Esophagus squamous epithelium (tissue), 5 donors: ENCODE measurements at regions not wholly inside any gene's neighbourhood (a gene's known extent, or its start where the extent isn't known, plus 50 kb on each side); places are given as distances from the start of the nearest gene placed in this dataset.

ENCODE experiments used
- DNase-seq: peaks from one replicate; lab custom pipeline; 2025; lab: John Stamatoyannopoulos, UW
- H3K27ac ChIP-seq, 4 donors: fragments of 200-600 bp; sonication (generic); one replicate each; pipeline ENCODE4 v1.5.1; 2016 to 2019; ENCODE audit warnings: mild to moderate bottlenecking in 1 of 4
- H3K27me3 ChIP-seq, 4 donors: fragments of 200-600 bp; sonication (generic); 1 replicate in 3 of 4; 2 replicates in 1 of 4; pipeline versions ENCODE4 v1.5.1 to v1.6.0; 2017 to 2021; ENCODE audit warnings: antibody characterized with exemption in 1 of 4
- H3K36me3 ChIP-seq, 3 donors: fragments of 200-600 bp; sonication (generic); one replicate each; pipeline ENCODE4 v1.5.1; 2016 to 2019
- H3K4me1 ChIP-seq, 3 donors: fragments of 200-600 bp; sonication (generic); one replicate each; pipeline ENCODE4 v1.5.1; 2017 to 2019
- H3K4me3 ChIP-seq, 4 donors: fragments of 200-600 bp; sonication (generic); 1 replicate in 3 of 4; 2 replicates in 1 of 4; pipeline ENCODE4 v1.5.1; 2016 to 2019; ENCODE audit warnings: mild to moderate bottlenecking in 2 of 4, moderate library complexity in 1 of 4
- H3K9me3 ChIP-seq, 3 donors: fragments of 200-600 bp; sonication (generic); one replicate each; pipeline ENCODE4 v1.5.1; 2016 to 2019
- POLR2A ChIP-seq, 4 donors: fragments of 450-650 bp; IDR thresholded peaks; one replicate each; pipeline ENCODE4 v1.6.1; 2017; ENCODE audit warnings: antibody characterized with exemption in 4 of 4, mild to moderate bottlenecking in 4 of 4, moderate library complexity in 3 of 4
- WGBS, 2 donors: methylation state at CpG; one replicate each; pipeline ENCODE4 v1.1.5; 2018; 5-methylcytosine and 5-hydroxymethylcytosine counted together
- intact Hi-C: fragments of 100-400 bp; cut with DNase I; formaldehyde crosslinking; loops from one replicate; pipeline ENCODE4 v1.15.0; 2022
- TF ChIP-seq, protein P1 (sequence below), 6 experiments: fragments of 450-650 bp in 4 of 6; fragments of 200-600 bp in 2 of 6; sonication (generic) in 2 of 6; IDR thresholded peaks; one replicate each; pipeline ENCODE4 v1.5.1; 2016 to 2019; ENCODE audit warnings: antibody characterized with exemption in 6 of 6, mild to moderate bottlenecking in 4 of 6, moderate library complexity in 4 of 6
- donor health status: DM: yes; HTN: yes; CAD: no.

DNA sequence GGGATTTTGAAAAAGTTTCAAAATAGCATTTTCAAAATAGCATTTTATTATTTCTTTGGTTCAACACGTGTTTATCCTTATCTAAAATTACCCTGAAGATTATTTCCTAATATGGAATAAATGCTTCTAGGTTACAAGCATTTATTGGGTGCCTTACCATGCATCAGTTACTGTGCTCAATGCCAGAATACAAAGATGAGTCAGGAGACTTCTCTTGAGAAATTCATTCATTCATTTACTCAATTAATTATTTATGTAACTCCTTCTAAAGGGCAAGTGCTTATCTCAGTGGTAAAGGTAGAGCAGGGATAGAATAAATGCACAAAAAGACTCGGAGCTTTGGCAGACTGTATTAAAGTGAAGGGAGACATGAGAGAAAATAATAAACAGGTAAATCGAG is 150.1 kb upstream of the PDE7B start:
- Histone ChIP-seq H3K27me3 (no peaks in the 10 kb centered on the region), H3K27ac (no peak overlapping the region), H3K36me3 (no peaks in the 10 kb centered on the region), H3K9me3 (no peaks in the 10 kb centered on the region), H3K4me3 (no peak overlapping the region), H3K4me1 (no peaks in the 10 kb centered on the region)
- TF ChIP-seq POLR2A (IDR thresholded peaks at IDR 0.05), result no peak
- TF ChIP-seq, protein P1, sequence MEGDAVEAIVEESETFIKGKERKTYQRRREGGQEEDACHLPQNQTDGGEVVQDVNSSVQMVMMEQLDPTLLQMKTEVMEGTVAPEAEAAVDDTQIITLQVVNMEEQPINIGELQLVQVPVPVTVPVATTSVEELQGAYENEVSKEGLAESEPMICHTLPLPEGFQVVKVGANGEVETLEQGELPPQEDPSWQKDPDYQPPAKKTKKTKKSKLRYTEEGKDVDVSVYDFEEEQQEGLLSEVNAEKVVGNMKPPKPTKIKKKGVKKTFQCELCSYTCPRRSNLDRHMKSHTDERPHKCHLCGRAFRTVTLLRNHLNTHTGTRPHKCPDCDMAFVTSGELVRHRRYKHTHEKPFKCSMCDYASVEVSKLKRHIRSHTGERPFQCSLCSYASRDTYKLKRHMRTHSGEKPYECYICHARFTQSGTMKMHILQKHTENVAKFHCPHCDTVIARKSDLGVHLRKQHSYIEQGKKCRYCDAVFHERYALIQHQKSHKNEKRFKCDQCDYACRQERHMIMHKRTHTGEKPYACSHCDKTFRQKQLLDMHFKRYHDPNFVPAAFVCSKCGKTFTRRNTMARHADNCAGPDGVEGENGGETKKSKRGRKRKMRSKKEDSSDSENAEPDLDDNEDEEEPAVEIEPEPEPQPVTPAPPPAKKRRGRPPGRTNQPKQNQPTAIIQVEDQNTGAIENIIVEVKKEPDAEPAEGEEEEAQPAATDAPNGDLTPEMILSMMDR (IDR thresholded peaks at IDR 0.05), result no peak
- no peak for DNase-seq
- intact Hi-C loops, result no loop called here
- WGBS, 2 donors, result 56 to 63% methylated on average over 3 of the region's 3 CpGs

DNA sequence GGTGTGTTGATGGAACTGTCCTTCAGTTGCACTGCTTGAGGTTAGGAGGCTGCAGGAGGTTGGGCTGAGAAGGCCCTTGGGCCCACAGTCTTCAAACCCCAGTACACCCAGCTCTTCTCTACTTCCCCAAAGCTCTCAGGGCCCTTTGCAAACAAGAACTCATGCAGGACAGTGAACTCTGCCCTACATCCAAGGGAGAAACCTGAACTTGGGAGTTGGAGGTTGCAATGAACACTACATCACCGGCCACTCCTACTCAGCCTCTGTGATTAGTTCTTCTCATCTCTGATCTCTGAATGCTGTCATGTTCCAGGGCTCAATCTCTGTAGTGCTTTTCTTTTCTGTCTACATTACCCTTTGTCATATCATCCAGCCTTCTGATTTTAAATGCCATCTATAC is 148.5 kb upstream of the PDE7B start:
- Histone ChIP-seq H3K27me3 (no peaks in the 10 kb centered on the region), H3K4me3 (no peak overlapping the region), H3K4me1 (no peaks in the 10 kb centered on the region), H3K27ac (no peak overlapping the region), H3K9me3 (no peaks in the 10 kb centered on the region), H3K36me3 (no peaks in the 10 kb centered on the region)
- TF ChIP-seq, protein P1 (IDR thresholded peaks at IDR 0.05), result no peak
- no peak for TF ChIP-seq POLR2A (IDR thresholded peaks at IDR 0.05)
- intact Hi-C loops, result no loop called here
- 86 to 93% methylated on average over 1 of the region's 1 CpG for WGBS, 2 donors
- no peak for DNase-seq

DNA sequence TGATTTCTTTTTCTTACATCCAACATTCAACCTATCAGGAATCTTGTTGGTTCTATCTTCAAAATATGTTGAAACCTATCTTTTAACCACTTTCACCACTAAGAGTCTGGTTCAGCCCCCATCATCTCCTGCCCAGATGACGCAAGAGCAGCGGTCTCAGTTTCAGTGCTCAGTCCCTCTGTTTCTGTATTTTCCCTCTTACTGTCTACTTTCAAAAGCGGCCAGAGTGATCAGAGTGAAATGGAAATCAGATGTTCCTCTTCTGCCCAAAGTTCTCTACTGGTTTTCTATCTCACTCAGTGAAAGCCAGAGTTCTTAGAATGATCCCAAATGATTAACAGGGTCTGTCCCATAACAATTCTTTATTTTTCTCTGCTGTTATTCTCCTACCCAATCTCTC is 147.9 kb upstream of the PDE7B start:
- no peak for TF ChIP-seq POLR2A (IDR thresholded peaks at IDR 0.05)
- TF ChIP-seq, protein P1 (IDR thresholded peaks at IDR 0.05), result no peak
- no peak for DNase-seq
- Histone ChIP-seq H3K4me1 (no peaks in the 10 kb centered on the region), H3K27me3 (no peaks in the 10 kb centered on the region), H3K9me3 (no peaks in the 10 kb centered on the region), H3K27ac (no peak overlapping the region), H3K4me3 (no peak overlapping the region), H3K36me3 (no peaks in the 10 kb centered on the region)
- 67 to 87% methylated on average over 3 of the region's 3 CpGs for WGBS, 2 donors
- intact Hi-C loops, result no loop called here

DNA sequence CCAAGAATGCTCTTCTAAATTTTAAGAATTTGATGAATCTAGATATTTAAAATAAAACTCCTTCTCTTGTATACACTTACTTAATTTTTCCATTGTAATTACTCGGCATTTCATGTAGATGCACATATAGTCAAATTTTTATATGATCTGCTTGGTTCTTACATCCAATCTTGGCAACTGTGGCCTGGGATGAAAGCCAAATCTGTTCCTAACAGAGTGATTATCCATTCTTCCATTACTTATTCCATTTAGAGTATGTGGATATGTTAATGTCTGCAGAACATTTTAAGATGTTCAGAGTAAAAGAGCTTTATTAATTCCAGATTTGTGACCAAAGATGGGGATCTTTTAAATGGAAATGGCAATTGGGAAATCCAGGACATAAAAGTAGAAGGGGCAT is 144.1 kb upstream of the PDE7B start:
- DNase-seq, result no peak
- Histone ChIP-seq H3K27ac (no peak overlapping the region), H3K4me3 (no peak overlapping the region), H3K4me1 (no peaks in the 10 kb centered on the region), H3K27me3 (no peaks in the 10 kb centered on the region), H3K9me3 (no peaks in the 10 kb centered on the region), H3K36me3 (no peaks in the 10 kb centered on the region)
- WGBS, 2 donors, result 68 to 82% methylated on average over 1 of the region's 1 CpG
- intact Hi-C loops, result no loop called here
- TF ChIP-seq, protein P1 (IDR thresholded peaks at IDR 0.05), result no peak
- no peak for TF ChIP-seq POLR2A (IDR thresholded peaks at IDR 0.05)

DNA sequence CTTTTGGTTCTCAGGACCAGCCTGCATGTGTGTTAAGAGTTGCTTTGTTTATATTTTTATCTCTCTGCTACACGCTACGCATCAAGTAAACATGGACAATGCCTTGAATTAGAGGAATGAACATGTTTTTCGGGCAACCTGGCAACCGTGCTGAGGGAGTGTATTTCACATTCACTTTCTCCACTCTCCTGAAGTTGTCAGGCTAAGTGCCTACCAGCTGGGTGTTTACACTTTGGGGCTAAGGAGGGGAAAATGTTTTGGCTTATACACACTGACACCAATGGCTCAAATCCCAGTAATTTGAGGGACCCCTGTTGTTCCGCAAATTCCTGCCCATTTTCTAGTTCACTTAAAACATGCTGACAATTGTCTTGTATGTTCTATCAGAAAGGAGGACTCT is 141.5 kb upstream of the PDE7B start:
- Histone ChIP-seq H3K36me3 (no peaks in the 10 kb centered on the region), H3K27me3 (no peaks in the 10 kb centered on the region), H3K4me1 (no peaks in the 10 kb centered on the region), H3K4me3 (no peak overlapping the region), H3K9me3 (no peaks in the 10 kb centered on the region), H3K27ac (no peak overlapping the region)
- WGBS, 2 donors, result 80% methylated on average over 5 of the region's 5 CpGs
- intact Hi-C loops, result no loop called here
- no peak for TF ChIP-seq POLR2A (IDR thresholded peaks at IDR 0.05)
- TF ChIP-seq, protein P1 (IDR thresholded peaks at IDR 0.05), result no peak
- DNase-seq, result no peak
